K562 (cell line): ENCODE measurements at regions not wholly inside any gene's neighbourhood (a gene's known extent, or its start where the extent isn't known, plus 50 kb on each side); places are given as distances from the start of the nearest gene placed in this dataset.

Experiments used
- HDAC3 ChIP-seq: fragments of 450-650 bp; IDR thresholded peaks from 2 replicates; pipeline ENCODE4 v1.6.1; 2018; ENCODE audit warnings: borderline replicate concordance, mild to moderate bottlenecking, moderate library complexity; ENCODE audit not compliant: partially characterized antibody
- HNRNPLL ChIP-seq: fragments of 200-400 bp; formaldehyde crosslinking; IDR thresholded peaks from 2 replicates; pipeline ENCODE4 v1.6.1; 2017; ENCODE audit warnings: low read length, low read depth, mild to moderate bottlenecking; ENCODE audit not compliant: poor library complexity, severe bottlenecking
- NR2C2 ChIP-seq, 2 experiments: fragments of 200-800 bp in 1 of 2; sonication (Bioruptor generic) in 1 of 2; sonication (generic) in 1 of 2; formaldehyde crosslinking in 1 of 2; IDR thresholded peaks; 2 replicates each; pipeline versions ENCODE4 v1.6.1 to v1.8.0; 2016 to 2022; ENCODE audit warnings: mild to moderate bottlenecking in 1 of 2, missing compliant biosample characterization in 1 of 2, missing genetic modification characterization in 1 of 2, missing genetic modification reagents in 1 of 2
- PTBP1 ChIP-seq: fragments of 200-400 bp; formaldehyde crosslinking; IDR thresholded peaks from 2 replicates; pipeline ENCODE4 v1.6.1; 2017; ENCODE audit warnings: low read depth, low read length
- SMARCC2 ChIP-seq: fragments of 450-650 bp; IDR thresholded peaks from 2 replicates; pipeline ENCODE4 v1.6.1; 2017; ENCODE audit warnings: antibody characterized with exemption, moderate library complexity, mild to moderate bottlenecking, low read depth
- SRF ChIP-seq, 2 experiments: fragments of 250-450, 450-650 bp in 1 of 2; sonication (Bioruptor Pico) in 1 of 2; sonication (generic) in 1 of 2; formaldehyde crosslinking; IDR thresholded peaks; 2 replicates each; pipeline versions ENCODE4 v1.5.0 to v1.5.1; 2020 to 2022; ENCODE audit warnings: mild to moderate bottlenecking in 1 of 2, missing genetic modification reagents in 1 of 2
- TCF7L2 ChIP-seq: fragments of 150-350 bp; IDR thresholded peaks from 2 replicates; pipeline ENCODE4 v1.6.1; 2016; ENCODE audit warnings: low read depth, mild to moderate bottlenecking, low read length, moderate library complexity
- TFAP4 ChIP-seq: sonication (generic); formaldehyde crosslinking; IDR thresholded peaks from 2 replicates; pipeline ENCODE4 v1.8.0; 2022; ENCODE audit warnings: missing genetic modification reagents, mild to moderate bottlenecking, moderate library complexity, borderline replicate concordance
- TFE3 ChIP-seq: fragments of 450-650 bp; formaldehyde crosslinking; IDR thresholded peaks from 2 replicates; pipeline ENCODE4 v1.4.0; 2020; ENCODE audit warnings: mild to moderate bottlenecking, mixed read lengths
- ZBTB40 ChIP-seq, 2 experiments: fragments of 450-650 bp in 1 of 2; sonication (generic) in 1 of 2; formaldehyde crosslinking in 1 of 2; IDR thresholded peaks; 2 replicates each; pipeline versions ENCODE4 v1.7.1 to v1.9.0; 2016 to 2022; ENCODE audit warnings: inconsistent platforms in 1 of 2, mild to moderate bottlenecking in 1 of 2, missing genetic modification reagents in 1 of 2
- ZKSCAN1 ChIP-seq: fragments of 150-350 bp; IDR thresholded peaks from 2 replicates; pipeline ENCODE4 v1.6.1; 2016; ENCODE audit warnings: low read depth, low read length
- ZNF395 ChIP-seq: fragments of 200-800 bp; sonication (Bioruptor generic); IDR thresholded peaks from 2 replicates; pipeline ENCODE4 v1.6.1; 2017; ENCODE audit warnings: missing genetic modification characterization, missing compliant biosample characterization

- TF ChIP-seq TCF7L2 (no peak), ZNF395 (CRISPR knock-in tag) (no peak), TFE3 (no peak), PTBP1 (no peak), SRF (CRISPR knock-in tag; IDR thresholded peaks at IDR 0.05) (no peak), ZBTB40 (IDR thresholded peaks at IDR 0.05) (peak; percentile 89), ZBTB40 (CRISPR knock-in tag; IDR thresholded peaks at IDR 0.05) (0 out of 2 replicates have a peak, but pooled peaks have one; percentile 64), HDAC3 (peak; percentile 54), HNRNPLL (peak; percentile 77), TFAP4 (CRISPR knock-in tag) (peak; percentile 14; the same call in 1 of the 2 replicates), NR2C2 (CRISPR knock-in tag; IDR thresholded peaks at IDR 0.05) (no peak), NR2C2 (tag; IDR thresholded peaks at IDR 0.05) (0 out of 2 replicates have a peak, but pooled peaks have one; percentile 23), SMARCC2 (peak; percentile 92), ZKSCAN1 (peak; percentile 19; the same call in 1 of the 2 replicates)
Observed at GRCh38 chr10:21336476-21337170, 188.9 kb downstream of the SKIDA1 start (continued).
